Kidney (tissue), 13 donors: ENCODE measurements at regions not wholly inside any gene's neighbourhood (a gene's known extent, or its start where the extent isn't known, plus 50 kb on each side); places are given as distances from the start of the nearest gene placed in this dataset.

Source experiments
- DNase-seq, 5 donors: peaks; one replicate each; pipeline ENCODE4 v3.0.0-alpha.2; 2013 to 2020
- FAIRE-seq: peaks from 2 replicates; lab custom pipeline; 2012; peaks lifted over from hg19 to GRCh38; lab: Jason Lieb, UNC
- H3K27ac ChIP-seq, 2 donors: one replicate each; pipeline ENCODE4 v1.7.0; 2013; ENCODE audit warnings: low read depth in 2 of 2, low read length in 2 of 2, inconsistent platforms in 1 of 2
- H3K27me3 ChIP-seq: one replicate; pipeline ENCODE4 v1.7.1; 2013; ENCODE audit warnings: low read length, inconsistent platforms; ENCODE audit not compliant: control insufficient read depth, insufficient read depth
- H3K36me3 ChIP-seq, 3 donors: one replicate each; pipeline versions ENCODE4 v1.7.0 to v1.7.1; 2013; ENCODE audit warnings: low read length in 3 of 3, control low read depth in 1 of 3, inconsistent platforms in 1 of 3; ENCODE audit not compliant: insufficient read depth in 3 of 3, control insufficient read depth in 2 of 3
- H3K4me1 ChIP-seq, 3 donors: one replicate each; pipeline versions ENCODE4 v1.7.0 to v1.7.1; 2013; ENCODE audit warnings: low read length in 3 of 3, inconsistent platforms in 1 of 3, low read depth in 1 of 3; ENCODE audit not compliant: control insufficient read depth in 2 of 3, insufficient read depth in 2 of 3
- H3K4me3 ChIP-seq, 3 donors: one replicate each; pipeline versions ENCODE4 v1.7.0 to v1.8.1; 2013; ENCODE audit warnings: low read length in 3 of 3, control low read depth in 1 of 3, inconsistent platforms in 1 of 3
- H3K9ac ChIP-seq, 3 donors: one replicate each; pipeline versions ENCODE4 v1.7.0 to v1.7.1; 2013; ENCODE audit warnings: low read length in 3 of 3, control low read depth in 1 of 3, inconsistent platforms in 1 of 3
- H3K9me3 ChIP-seq, 3 donors: one replicate each; pipeline versions ENCODE4 v1.7.0 to v1.7.1; 2013; ENCODE audit warnings: low read length in 3 of 3, control low read depth in 1 of 3, inconsistent platforms in 1 of 3; ENCODE audit not compliant: control insufficient read depth in 2 of 3, insufficient read depth in 1 of 3
- intact Hi-C: fragments of 100-400 bp; cut with DNase I; formaldehyde crosslinking; loops from one replicate; pipeline ENCODE4 v1.11.1; 2022
- TF ChIP-seq, protein P1 (sequence below): IDR thresholded peaks from 3 replicates; pipeline ENCODE4 v1.5.1; 2012; ENCODE audit warnings: mild to moderate bottlenecking, moderate library complexity, borderline replicate concordance; ENCODE audit not compliant: insufficient read depth; ENCODE audit errors: extremely low read depth
- donor health status: control.
- donor health status: control.
- donor health status: control.
- donor health status: control.
- donor health status: control.
- donor health status: DM: yes; HTN: yes; CAD: no.
- donor health status: Normal renal cell carcinoma (clear cell type).

DNA sequence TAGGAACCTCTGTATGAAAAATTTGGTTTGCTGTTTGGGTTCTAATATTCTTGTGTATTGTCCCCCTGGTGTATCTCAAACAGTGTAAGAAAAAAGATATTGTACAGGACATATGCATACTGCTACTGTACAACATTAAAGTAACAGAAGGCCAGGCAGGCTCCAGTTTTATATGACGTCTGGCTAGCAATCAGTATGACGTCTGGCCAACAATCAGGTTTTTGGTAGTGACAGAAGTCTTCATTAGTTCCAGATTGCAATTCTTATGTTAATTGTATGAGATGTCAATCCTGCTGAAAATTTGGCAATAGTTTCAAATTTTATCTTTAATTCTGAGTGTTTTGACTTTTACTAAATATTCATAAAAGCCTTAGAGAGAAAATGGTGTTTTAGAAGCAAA is 67.9 kb upstream of the KCND2 start:
- Histone ChIP-seq H3K4me3 (no peak overlapping the region), H3K36me3 (no peaks in the 10 kb centered on the region), H3K27ac (no peak overlapping the region), H3K9me3 (no peaks in the 10 kb centered on the region), H3K27me3 (no peaks in the 10 kb centered on the region), H3K9ac (no peak overlapping the region), H3K4me1 (no peaks in the 10 kb centered on the region)
- FAIRE-seq = no peak
- intact Hi-C loops = no loop called here
- TF ChIP-seq, protein P1, sequence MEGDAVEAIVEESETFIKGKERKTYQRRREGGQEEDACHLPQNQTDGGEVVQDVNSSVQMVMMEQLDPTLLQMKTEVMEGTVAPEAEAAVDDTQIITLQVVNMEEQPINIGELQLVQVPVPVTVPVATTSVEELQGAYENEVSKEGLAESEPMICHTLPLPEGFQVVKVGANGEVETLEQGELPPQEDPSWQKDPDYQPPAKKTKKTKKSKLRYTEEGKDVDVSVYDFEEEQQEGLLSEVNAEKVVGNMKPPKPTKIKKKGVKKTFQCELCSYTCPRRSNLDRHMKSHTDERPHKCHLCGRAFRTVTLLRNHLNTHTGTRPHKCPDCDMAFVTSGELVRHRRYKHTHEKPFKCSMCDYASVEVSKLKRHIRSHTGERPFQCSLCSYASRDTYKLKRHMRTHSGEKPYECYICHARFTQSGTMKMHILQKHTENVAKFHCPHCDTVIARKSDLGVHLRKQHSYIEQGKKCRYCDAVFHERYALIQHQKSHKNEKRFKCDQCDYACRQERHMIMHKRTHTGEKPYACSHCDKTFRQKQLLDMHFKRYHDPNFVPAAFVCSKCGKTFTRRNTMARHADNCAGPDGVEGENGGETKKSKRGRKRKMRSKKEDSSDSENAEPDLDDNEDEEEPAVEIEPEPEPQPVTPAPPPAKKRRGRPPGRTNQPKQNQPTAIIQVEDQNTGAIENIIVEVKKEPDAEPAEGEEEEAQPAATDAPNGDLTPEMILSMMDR = no peak
- DNase-seq = no peak

DNA sequence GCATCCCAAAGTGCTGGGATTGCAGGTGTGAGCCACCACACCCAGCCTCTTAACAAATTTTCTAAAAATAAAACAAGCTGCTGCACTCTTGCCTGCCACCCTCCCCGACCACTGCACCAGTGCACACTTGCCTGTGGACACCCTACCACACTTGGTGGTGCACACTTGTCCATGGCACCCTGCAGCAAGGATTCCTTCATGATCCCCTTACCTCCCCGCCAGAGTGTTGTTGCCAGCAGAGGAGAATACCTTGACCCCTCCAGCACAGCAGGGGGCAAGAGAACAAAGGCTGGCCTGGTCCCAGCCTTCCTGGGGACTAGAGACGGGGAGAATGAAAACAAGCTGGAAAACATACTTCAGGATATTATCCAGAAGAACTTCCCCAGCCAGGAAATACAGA is 65.9 kb upstream of the KCND2 start:
- intact Hi-C loops = no loop called here
- no peak overlapping the region for H3K4me3 ChIP-seq
- peaks cover 0 to 3% (median 0%) of the 10 kb centered on the region in 3 donors for H3K9me3 ChIP-seq
- H3K9ac ChIP-seq = no peak overlapping the region
- H3K27me3 ChIP-seq = no peaks in the 10 kb centered on the region
- TF ChIP-seq, protein P1 = no peak
- H3K4me1 ChIP-seq = no peaks in the 10 kb centered on the region
- no peak for FAIRE-seq
- H3K27ac ChIP-seq = no peak overlapping the region
- H3K36me3 ChIP-seq = no peaks in the 10 kb centered on the region
- no peak for DNase-seq

DNA sequence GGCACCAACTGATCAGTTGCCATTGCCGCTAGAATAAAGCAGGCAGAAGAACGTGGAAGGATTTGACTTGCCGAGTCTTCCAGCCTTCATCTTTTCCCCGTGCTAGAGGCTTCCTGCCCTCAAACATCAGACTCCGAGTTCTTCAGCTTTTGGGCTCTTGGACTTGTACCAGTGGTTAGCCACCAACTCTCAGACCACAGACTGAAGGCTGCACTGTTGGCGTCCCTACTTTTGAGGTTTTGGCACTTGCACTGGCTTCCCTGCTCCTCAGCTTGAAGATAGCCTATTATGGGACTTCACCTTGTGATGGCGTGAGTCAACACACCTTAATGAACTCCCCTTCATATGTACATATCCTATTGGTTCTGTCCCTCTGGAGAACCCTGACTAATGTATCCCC is 57.3 kb upstream of the KCND2 start:
- no peak overlapping the region for H3K9ac ChIP-seq
- H3K4me3 ChIP-seq = no peak overlapping the region
- TF ChIP-seq, protein P1 = no peak
- H3K27ac ChIP-seq = no peak overlapping the region
- intact Hi-C loops = no loop called here
- peaks cover 0 to 3% (median 0%) of the 10 kb centered on the region in 3 donors for H3K9me3 ChIP-seq
- no peaks in the 10 kb centered on the region for H3K36me3 ChIP-seq
- H3K4me1 ChIP-seq = no peaks in the 10 kb centered on the region
- no peaks in the 10 kb centered on the region for H3K27me3 ChIP-seq
- DNase-seq (no peak), FAIRE-seq (no peak)

DNA sequence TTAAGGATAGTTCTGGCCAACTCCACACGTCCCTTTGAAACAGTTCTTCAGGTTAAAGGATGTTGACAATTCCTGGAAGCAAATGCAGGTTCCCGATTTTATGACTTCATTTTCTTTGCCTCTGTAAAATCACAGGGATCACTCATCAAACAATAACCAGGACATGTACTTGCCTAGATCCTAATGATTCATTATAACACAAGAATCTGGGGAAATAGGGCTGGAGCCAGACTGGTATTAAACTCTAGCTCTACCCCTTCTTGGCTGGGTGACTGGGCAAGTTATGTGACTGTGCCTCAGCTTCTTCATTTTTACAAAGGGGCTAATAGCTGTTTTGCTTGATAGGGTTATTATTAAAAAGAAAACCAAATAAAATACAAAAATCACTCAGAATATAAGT is 56.0 kb upstream of the KCND2 start:
- intact Hi-C loops = no loop called here
- Histone ChIP-seq H3K27ac (no peak overlapping the region), H3K27me3 (no peaks in the 10 kb centered on the region), H3K4me3 (no peak overlapping the region), H3K4me1 (no peaks in the 10 kb centered on the region), H3K9ac (no peak overlapping the region), H3K9me3 (no peaks in the 10 kb centered on the region), H3K36me3 (no peaks in the 10 kb centered on the region)
- no peak for DNase-seq
- FAIRE-seq = no peak
- TF ChIP-seq, protein P1 = no peak
